Astrocyte (in vitro differentiated cells and primary cell): ENCODE measurements at regions not wholly inside any gene's neighbourhood (a gene's known extent, or its start where the extent isn't known, plus 50 kb on each side); places are given as distances from the start of the nearest gene placed in this dataset.

Experiments
- CTCF ChIP-seq: IDR thresholded peaks from 2 replicates; pipeline ENCODE4 v1.5.1; 2011; ENCODE audit warnings: low read depth, mild to moderate bottlenecking, inconsistent platforms, low read length, moderate library complexity; ENCODE audit not compliant: insufficient read depth
- EZH2 ChIP-seq: IDR thresholded peaks from 2 replicates; pipeline ENCODE4 v1.6.1; 2012; ENCODE audit warnings: mild to moderate bottlenecking, low read length, inconsistent platforms; ENCODE audit not compliant: insufficient read depth

- TF ChIP-seq CTCF, result no peak
- no peak for TF ChIP-seq EZH2
Measured at GRCh38 chr13:72544042-72544441, 183.4 kb downstream of the MZT1 start.
